ENCODE measurements at regions not wholly inside any gene's neighbourhood (a gene's known extent, or its start where the extent isn't known, plus 50 kb on each side); places are given as distances from the start of the nearest gene placed in this dataset.

- ATAC-seq (no peak), DNase-seq (ENCODE audit: low read depth, low spot score) (no peak)
- no peaks in the 10 kb centered on the region for H3K27me3 ChIP-seq (ENCODE audit: control insufficient read depth, insufficient read depth, low read length)
- no TSS peak for BruUV-seq (replicated peaks)
- H3K27ac ChIP-seq (ENCODE audit: low read length), result no peak overlapping the region
- H3K4me3 ChIP-seq (ENCODE audit: low read depth in 2 of 2, low read length in 2 of 2), result no peak overlapping the region
- intact Hi-C loops (cut with micrococcal nuclease; ENCODE audit: unreplicated experiment), result no loop called here
- ChIA-PET CTCF (no interaction called here), POLR2A (no interaction called here)
- no peaks in the 10 kb centered on the region for H3K9me3 ChIP-seq (ENCODE audit: control insufficient read depth, insufficient read depth, low read depth, low read length)
- no peaks in the 10 kb centered on the region for H3K4me1 ChIP-seq (ENCODE audit: control insufficient read depth, insufficient read depth, low read length)
- in situ Hi-C loops (cut with HindIII; ENCODE audit: low pct_unique_long_range_greater_than_20kb, low sequenced_read_pairs), result no loop called here
- no peak for TF ChIP-seq CTCF (IDR thresholded peaks at IDR 0.05)
- no peak for TF ChIP-seq POLR2AphosphoS5 (IDR thresholded peaks at IDR 0.05; ENCODE audit: low read depth, low read length)
- TF ChIP-seq SIN3A (IDR thresholded peaks at IDR 0.05; ENCODE audit: borderline replicate concordance, insufficient read depth, low read depth, low read length), result no peak
- TF ChIP-seq, protein P1, sequence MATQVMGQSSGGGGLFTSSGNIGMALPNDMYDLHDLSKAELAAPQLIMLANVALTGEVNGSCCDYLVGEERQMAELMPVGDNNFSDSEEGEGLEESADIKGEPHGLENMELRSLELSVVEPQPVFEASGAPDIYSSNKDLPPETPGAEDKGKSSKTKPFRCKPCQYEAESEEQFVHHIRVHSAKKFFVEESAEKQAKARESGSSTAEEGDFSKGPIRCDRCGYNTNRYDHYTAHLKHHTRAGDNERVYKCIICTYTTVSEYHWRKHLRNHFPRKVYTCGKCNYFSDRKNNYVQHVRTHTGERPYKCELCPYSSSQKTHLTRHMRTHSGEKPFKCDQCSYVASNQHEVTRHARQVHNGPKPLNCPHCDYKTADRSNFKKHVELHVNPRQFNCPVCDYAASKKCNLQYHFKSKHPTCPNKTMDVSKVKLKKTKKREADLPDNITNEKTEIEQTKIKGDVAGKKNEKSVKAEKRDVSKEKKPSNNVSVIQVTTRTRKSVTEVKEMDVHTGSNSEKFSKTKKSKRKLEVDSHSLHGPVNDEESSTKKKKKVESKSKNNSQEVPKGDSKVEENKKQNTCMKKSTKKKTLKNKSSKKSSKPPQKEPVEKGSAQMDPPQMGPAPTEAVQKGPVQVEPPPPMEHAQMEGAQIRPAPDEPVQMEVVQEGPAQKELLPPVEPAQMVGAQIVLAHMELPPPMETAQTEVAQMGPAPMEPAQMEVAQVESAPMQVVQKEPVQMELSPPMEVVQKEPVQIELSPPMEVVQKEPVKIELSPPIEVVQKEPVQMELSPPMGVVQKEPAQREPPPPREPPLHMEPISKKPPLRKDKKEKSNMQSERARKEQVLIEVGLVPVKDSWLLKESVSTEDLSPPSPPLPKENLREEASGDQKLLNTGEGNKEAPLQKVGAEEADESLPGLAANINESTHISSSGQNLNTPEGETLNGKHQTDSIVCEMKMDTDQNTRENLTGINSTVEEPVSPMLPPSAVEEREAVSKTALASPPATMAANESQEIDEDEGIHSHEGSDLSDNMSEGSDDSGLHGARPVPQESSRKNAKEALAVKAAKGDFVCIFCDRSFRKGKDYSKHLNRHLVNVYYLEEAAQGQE (IDR thresholded peaks at IDR 0.05; ENCODE audit: insufficient read depth in 1 of 2, low read depth in 2 of 2, low read length in 1 of 2), result no peak
- TF ChIP-seq TCF7L2 (IDR thresholded peaks at IDR 0.05; ENCODE audit: low read depth, low read length), result no peak
- no peaks in the 10 kb centered on the region for H3K36me3 ChIP-seq (ENCODE audit: control insufficient read depth, insufficient read depth, low read length)
Observed at GRCh38 chr14:85169381-85169780, 360.6 kb upstream of the FLRT2 start.

DNA sequence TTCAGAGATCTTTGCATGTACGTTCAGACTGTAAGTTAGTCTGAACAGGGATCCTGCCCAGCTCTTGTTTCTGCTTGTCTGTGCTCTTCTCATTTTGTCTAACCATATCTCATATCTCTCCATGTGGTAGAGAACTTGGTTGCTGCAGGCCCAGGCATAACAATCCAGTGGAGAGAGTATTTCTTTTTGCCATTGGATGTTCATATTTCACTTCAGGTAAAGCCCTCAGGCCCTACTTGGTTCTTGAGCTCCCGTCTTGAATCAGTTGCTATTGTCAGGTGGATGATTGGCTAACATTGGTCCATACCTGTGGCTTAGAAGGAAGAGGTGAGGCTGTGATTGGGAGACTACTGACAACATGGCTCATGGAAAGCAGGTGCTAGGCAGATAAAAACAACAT, 357.7 kb upstream of the FLRT2 start:
- in situ Hi-C loops (cut with HindIII; ENCODE audit: low pct_unique_long_range_greater_than_20kb, low sequenced_read_pairs), result no loop called here
- Histone ChIP-seq H3K9me3 (ENCODE audit: control insufficient read depth, insufficient read depth, low read depth, low read length) (no peaks in the 10 kb centered on the region), H3K36me3 (ENCODE audit: control insufficient read depth, insufficient read depth, low read length) (no peaks in the 10 kb centered on the region), H3K4me3 (ENCODE audit: low read depth in 2 of 2, low read length in 2 of 2) (no peak overlapping the region), H3K27me3 (ENCODE audit: control insufficient read depth, insufficient read depth, low read length) (no peaks in the 10 kb centered on the region), H3K27ac (ENCODE audit: low read length) (no peak overlapping the region), H3K4me1 (ENCODE audit: control insufficient read depth, insufficient read depth, low read length) (no peaks in the 10 kb centered on the region)
- TF ChIP-seq TCF7L2 (IDR thresholded peaks at IDR 0.05; ENCODE audit: low read depth, low read length) (no peak), SIN3A (IDR thresholded peaks at IDR 0.05; ENCODE audit: borderline replicate concordance, insufficient read depth, low read depth, low read length) (no peak), POLR2AphosphoS5 (IDR thresholded peaks at IDR 0.05; ENCODE audit: low read depth, low read length) (no peak), CTCF (IDR thresholded peaks at IDR 0.05) (no peak)
- TF ChIP-seq, protein P1 (IDR thresholded peaks at IDR 0.05; ENCODE audit: insufficient read depth in 1 of 2, low read depth in 2 of 2, low read length in 1 of 2), result no peak
- intact Hi-C loops (cut with micrococcal nuclease; ENCODE audit: unreplicated experiment), result no loop called here
- POLR2A ChIA-PET, result no interaction called here
- BruUV-seq (replicated peaks), result no TSS peak
- ATAC-seq, result no peak
- no peak for DNase-seq (ENCODE audit: low read depth, low spot score)
- CTCF ChIA-PET, result no interaction called here
